ENCODE measurements at regions not wholly inside any gene's neighbourhood (a gene's known extent, or its start where the extent isn't known, plus 50 kb on each side); places are given as distances from the start of the nearest gene placed in this dataset.
"Not testable (repeated sequence)": the region's sequence is repeated elsewhere in the genome, so short reads cannot be mapped to it uniquely, and the experiment has no call there.

GRCh38 chr4:165806613-165807012, 66.4 kb upstream of the TLL1 start:
- no peak overlapping the region for H3K27ac ChIP-seq (ENCODE audit: low read depth, low read length)
- no peak overlapping the region for H2AFZ ChIP-seq (ENCODE audit: low read length, unreplicated experiment)
- no peaks in the 10 kb centered on the region for H3K27me3 ChIP-seq (ENCODE audit: insufficient read depth, low read length)
- no peaks in the 10 kb centered on the region for H3K79me2 ChIP-seq (ENCODE audit: control insufficient read depth, insufficient read depth, low read length, unreplicated experiment)
- no peaks in the 10 kb centered on the region for H3K36me3 ChIP-seq (ENCODE audit: insufficient read depth, low read length)
- H3K4me1 ChIP-seq (ENCODE audit: control insufficient read depth, insufficient read depth, low read length, unreplicated experiment), result no peaks in the 10 kb centered on the region
- H3K4me3 ChIP-seq (ENCODE audit: low read depth, low read length), result no peak overlapping the region

GRCh38 chr4:165810726-165811125, 62.3 kb upstream of the TLL1 start:
- Histone ChIP-seq H3K4me3 (ENCODE audit: low read depth, low read length) (no peak overlapping the region), H3K36me3 (ENCODE audit: insufficient read depth, low read length) (no peaks in the 10 kb centered on the region), H3K79me2 (ENCODE audit: control insufficient read depth, insufficient read depth, low read length, unreplicated experiment) (no peaks in the 10 kb centered on the region), H3K4me1 (ENCODE audit: control insufficient read depth, insufficient read depth, low read length, unreplicated experiment) (no peaks in the 10 kb centered on the region), H3K27me3 (ENCODE audit: insufficient read depth, low read length) (no peaks in the 10 kb centered on the region), H3K27ac (ENCODE audit: low read depth, low read length) (no peak overlapping the region), H2AFZ (ENCODE audit: low read length, unreplicated experiment) (no peak overlapping the region)

GRCh38 chr4:165813606-165814005, 59.4 kb upstream of the TLL1 start:
- H3K4me3 ChIP-seq (ENCODE audit: low read depth, low read length), result no peak overlapping the region
- H2AFZ ChIP-seq (ENCODE audit: low read length, unreplicated experiment), result no peak overlapping the region

GRCh38 chr4:165814256-165815020, 58.6 kb upstream of the TLL1 start:
- Histone ChIP-seq H3K36me3 (ENCODE audit: insufficient read depth, low read length) (no peaks in the 10 kb centered on the region), H3K27me3 (ENCODE audit: insufficient read depth, low read length) (no peaks in the 10 kb centered on the region), H3K4me3 (ENCODE audit: low read depth, low read length) (no peak overlapping the region), H3K4me1 (ENCODE audit: control insufficient read depth, insufficient read depth, low read length, unreplicated experiment) (no peaks in the 10 kb centered on the region), H3K27ac (ENCODE audit: low read depth, low read length) (peak overlapping the region; percentile 24; the same call in 1 of the 2 replicates), H2AFZ (ENCODE audit: low read length, unreplicated experiment) (no peak overlapping the region), H3K79me2 (ENCODE audit: control insufficient read depth, insufficient read depth, low read length, unreplicated experiment) (no peaks in the 10 kb centered on the region)

More at GRCh38 chr4:165813606-165814005, 59.4 kb upstream of the TLL1 start:
- H3K79me2 ChIP-seq (ENCODE audit: control insufficient read depth, insufficient read depth, low read length, unreplicated experiment), result no peaks in the 10 kb centered on the region
- H3K27ac ChIP-seq (ENCODE audit: low read depth, low read length), result no peak overlapping the region
- H3K36me3 ChIP-seq (ENCODE audit: insufficient read depth, low read length), result no peaks in the 10 kb centered on the region
- no peaks in the 10 kb centered on the region for H3K4me1 ChIP-seq (ENCODE audit: control insufficient read depth, insufficient read depth, low read length, unreplicated experiment)
- H3K27me3 ChIP-seq (ENCODE audit: insufficient read depth, low read length), result no peaks in the 10 kb centered on the region

GRCh38 chr4:165819126-165819525, 53.9 kb upstream of the TLL1 start:
- H3K4me3 ChIP-seq (ENCODE audit: low read depth, low read length); H3K36me3 ChIP-seq (ENCODE audit: insufficient read depth, low read length); H3K79me2 ChIP-seq (ENCODE audit: control insufficient read depth, insufficient read depth, low read length, unreplicated experiment); H2AFZ ChIP-seq (ENCODE audit: low read length, unreplicated experiment); H3K27ac ChIP-seq (ENCODE audit: low read depth, low read length); H3K4me1 ChIP-seq (ENCODE audit: control insufficient read depth, insufficient read depth, low read length, unreplicated experiment); H3K27me3 ChIP-seq (ENCODE audit: insufficient read depth, low read length): not testable (repeated sequence)
